Stimulated activated CD8-positive, alpha-beta memory T cell treated with anti-CD3 and anti-CD28 coated beads, Interleukin-4, amount 100 ng/mL, for 1 hour (primary cell): ENCODE measurements at regions not wholly inside any gene's neighbourhood (a gene's known extent, or its start where the extent isn't known, plus 50 kb on each side); places are given as distances from the start of the nearest gene placed in this dataset.

Source experiments
- DNase-seq, 2 donors: peaks; one replicate each; pipeline ENCODE4 v3.0.0-alpha.2; 2020; ENCODE audit warnings: low read depth in 2 of 2, low spot score in 1 of 2

DNA sequence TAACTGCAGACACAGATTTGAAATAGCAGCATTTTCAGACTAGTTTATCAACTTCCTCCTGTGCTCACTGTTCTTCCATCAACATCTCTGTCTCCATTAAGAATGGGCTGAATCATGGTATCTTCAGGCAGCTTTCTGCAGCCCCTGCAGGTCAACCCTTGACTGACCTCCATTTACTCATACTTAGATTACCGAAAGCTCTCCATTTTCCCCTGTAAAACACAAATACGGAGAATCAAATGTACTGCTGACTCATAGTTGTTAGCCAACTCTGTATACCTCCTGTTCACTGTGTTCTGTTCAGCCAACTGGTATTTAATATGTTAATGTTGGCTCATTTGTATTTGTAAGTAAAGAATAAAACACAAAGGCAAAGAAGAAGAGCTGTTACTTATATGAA is 364.0 kb downstream of the CASP12 start:
- no peak for DNase-seq

DNA sequence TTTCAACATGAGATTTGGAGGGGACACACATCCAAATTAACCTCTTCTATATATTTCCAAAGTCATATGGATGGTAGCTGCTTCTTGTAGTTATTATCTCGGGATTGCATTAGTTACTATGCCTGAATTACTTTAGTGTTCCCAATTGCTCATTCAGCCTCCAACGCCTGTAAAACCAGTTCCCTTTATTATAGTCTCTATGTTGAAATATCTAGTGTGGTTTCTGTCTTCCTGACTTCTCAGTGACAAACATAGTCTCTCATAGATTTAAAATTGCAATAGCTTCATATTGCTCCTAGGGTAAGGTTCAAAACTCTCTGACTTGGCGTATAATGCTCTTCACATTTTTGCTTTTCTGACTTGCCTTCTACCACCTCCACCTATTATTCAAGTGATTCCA is 366.4 kb downstream of the CASP12 start:
- DNase-seq: no peak

DNA sequence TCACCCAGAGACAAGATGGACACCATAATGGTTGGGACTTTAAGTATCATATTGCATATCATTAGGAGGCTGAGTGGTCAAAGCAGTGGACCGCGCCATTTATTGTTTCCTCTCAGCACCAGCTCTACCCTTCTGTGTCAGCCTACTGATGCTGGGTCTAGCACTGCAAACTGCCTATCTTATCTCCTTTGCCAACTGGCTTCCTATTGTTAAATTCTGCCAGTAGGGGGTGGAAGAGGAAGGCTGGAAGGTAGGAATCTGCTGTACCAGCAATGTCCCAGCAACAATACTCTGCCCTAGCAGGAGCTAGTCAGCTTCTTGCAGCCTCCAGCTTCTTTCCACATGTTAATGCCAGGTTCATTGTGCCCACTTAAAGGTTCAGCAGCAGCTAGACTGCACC is 367.1 kb upstream of the PDGFD start:
- no peak for DNase-seq

DNA sequence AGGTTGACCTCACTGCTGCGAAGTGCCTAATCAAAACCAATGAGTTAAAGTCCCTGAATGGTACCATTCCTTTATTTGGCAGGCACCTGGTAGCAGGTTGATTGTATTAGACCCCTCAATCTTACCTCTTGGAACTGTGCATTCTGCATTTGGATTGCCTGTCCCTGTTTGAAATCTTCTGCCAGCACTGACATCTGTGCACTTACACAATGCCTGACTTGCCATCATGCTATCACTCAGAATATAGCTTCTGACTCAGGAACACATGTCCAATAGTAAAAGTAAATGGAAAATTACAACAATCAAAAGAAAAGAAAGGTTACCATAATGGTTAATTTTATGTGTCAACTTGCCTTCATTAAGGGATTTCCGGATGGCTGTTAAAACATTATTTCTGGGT is 366.0 kb upstream of the PDGFD start:
- no peak for DNase-seq

DNA sequence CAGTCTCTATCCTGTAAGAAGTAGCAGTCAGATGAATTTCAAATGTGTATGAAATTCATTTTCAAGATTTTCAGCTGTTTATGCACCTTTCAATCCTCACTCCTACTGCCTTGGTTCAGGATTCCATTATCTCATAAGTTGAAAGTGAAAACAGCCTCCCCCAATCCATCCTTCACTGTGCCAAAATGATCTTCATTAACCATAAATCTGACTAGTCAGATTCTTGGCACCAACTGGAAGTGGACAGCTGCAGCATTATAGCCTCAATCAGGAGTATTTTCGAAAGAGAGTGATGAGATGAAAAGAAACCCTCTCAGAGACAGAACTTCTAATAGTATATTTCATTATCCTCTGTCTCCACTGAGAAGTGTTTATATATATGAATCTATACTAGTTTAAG is 365.3 kb upstream of the PDGFD start:
- DNase-seq: no peak

DNA sequence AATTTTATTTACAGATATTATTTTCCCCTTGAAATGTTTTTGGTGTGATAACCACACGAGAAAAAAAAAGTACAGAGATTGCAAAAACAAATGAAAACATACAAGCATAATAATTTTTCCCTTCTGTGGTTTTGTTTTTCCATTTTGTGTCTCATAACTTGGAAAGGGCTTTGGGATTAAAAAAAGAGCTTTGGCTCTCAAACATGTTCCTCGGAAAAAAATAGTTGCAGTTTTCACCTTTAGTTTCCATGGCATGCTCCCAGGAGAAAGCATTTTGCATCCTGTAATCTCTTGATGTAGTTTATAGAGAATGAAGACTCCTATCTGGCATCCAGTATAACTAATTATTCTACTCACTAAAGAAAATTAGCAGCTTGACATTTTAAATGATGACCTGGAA is 362.1 kb upstream of the PDGFD start:
- no peak for DNase-seq

DNA sequence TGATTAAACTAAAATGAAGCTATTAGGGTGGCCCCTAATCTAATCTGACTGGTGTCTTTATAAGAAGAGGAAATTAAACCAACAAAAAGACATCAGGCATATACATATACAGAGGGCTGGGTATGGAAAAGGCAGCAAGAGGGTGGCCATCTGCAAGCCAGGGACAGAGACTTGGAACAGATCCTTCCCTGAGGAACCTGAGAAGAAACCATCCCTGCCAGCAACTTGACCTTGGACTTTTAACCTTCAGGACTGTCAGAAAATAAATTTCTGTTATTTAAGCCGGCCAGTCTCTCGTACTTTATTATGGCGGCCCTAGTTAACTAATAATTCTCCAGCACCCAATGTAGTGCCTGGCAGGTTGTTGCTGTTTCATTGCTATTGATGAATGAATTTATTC is 361.5 kb upstream of the PDGFD start:
- DNase-seq: no peak

DNA sequence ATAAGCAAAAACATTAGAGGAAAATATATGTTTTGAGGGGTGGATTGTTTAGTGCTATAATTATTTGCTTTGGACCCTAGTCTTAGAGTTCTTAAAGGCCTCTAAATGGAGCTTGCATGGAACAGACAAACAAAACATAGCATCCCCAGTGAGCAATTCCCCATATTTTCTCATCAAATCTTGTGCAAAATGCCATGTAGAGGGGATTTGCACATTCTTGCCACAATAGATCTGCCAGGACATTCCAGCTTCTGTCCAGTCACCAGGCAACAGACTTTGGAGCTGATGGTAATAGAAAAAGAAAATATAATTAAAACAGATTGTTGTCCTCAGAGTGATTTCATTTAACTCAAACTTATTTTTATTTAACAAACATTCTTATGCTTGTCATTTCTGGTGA is 360.3 kb upstream of the PDGFD start:
- no peak for DNase-seq

DNA sequence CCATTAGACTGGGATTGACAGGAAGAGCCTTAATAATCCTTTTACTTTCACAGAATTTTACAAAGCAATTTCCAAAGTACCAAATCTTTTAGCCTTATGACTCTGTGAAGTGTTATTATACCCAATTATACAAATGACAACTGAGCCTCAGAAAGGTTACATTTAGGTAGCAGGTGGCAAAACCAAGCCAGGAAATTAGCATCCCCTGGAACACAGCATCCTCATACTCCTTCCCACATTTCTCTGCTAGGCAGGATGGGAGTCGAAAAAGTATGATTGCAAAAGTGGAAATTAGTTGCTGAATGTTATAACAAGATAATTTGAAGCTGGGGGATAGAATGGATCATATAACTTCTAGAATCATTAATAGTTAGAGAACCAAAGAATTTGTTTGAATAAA is 359.7 kb upstream of the PDGFD start:
- no peak for DNase-seq

DNA sequence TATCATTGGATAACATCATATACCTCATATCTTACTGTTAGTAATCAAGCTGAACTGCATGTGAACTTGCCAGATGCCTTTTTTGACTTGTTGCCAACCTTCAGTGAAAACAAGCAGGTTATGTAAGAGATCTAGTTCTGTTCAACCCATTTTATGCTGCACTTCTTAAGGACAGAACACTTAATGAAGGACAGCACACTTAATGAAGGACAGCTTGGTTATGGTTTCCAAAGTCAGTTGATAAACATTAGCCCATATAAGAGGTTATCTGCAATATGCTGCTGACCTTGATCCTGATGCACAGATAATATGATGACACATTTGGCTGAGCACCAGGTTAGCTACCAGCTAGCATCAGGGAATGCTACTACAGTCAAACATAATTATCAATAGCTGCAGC is 358.7 kb upstream of the PDGFD start:
- no peak for DNase-seq

DNA sequence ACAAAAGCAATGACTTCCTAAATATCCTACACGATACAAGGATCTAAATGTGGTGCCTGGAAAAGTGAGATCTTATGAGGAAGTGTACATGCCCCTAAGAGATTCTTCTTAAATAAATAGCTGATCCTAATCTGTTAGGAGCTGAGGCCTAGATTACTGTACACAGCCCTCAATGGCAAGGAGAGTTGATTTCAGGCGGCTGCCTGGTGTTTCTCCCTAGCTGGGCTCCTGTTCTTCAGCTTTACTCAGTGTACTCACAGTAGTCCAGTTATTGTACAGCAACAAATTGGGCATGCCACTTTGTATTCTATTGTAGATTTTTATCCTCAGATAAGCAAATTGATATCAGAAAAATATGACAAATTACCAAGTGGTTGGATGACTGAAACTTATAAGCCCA is 358.2 kb upstream of the PDGFD start:
- no peak for DNase-seq

DNA sequence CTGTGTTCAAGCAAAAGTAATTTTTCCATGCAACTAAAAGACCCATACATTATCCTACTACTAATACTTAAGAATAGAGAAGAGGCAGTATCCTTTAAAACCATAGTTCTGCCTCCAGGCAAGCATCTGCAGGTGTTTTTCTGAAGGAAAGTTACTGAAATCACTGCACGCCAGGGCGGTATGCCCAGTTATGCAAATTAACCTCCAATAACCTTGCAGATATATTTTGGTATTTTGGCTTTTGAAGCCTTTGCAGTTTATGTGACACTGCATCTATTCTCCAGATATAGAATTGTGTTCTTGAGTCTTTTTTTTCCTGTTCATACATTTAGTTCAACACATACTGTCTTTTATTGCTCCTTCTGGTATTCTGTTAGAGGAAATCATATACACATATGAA is 346.2 kb upstream of the PDGFD start:
- DNase-seq: no peak

DNA sequence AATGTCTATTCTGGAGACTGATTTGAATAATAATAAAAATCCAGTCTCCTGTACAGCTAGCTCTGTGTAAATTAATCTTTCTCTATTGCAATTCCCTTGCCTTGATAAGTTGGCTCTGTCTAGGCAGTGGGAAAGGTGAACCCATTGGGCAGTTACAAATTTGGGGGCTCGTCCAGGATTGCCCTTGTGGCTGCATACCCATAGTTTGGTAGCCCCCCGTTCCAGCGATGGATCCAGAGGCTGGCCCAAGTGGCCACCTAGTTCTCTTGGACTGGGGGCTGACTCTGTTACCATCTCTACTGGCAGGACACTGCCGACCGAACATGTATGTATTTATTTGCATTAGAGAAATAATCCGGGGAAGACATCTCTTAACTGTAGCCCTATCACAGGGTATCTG is 326.2 kb upstream of the PDGFD start:
- no peak for DNase-seq

DNA sequence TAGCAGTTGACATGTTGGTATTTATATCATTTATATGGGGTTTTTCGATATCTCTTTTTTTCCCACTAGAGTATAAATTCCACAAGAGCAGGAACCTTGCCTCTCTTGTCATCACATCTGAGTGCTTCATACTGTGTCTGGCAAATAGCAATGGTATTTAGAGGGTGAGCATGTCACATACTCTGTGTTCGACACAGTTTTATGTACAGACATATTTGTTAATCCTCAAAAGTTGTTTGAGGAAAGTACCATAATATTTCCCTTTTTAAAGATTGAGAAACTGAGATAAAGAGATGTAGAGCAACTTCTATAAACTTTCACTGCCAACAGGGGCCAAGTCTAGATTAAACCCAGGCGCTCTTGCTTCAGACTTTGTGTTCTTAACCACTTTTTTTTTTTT is 324.6 kb upstream of the PDGFD start:
- DNase-seq: no peak

DNA sequence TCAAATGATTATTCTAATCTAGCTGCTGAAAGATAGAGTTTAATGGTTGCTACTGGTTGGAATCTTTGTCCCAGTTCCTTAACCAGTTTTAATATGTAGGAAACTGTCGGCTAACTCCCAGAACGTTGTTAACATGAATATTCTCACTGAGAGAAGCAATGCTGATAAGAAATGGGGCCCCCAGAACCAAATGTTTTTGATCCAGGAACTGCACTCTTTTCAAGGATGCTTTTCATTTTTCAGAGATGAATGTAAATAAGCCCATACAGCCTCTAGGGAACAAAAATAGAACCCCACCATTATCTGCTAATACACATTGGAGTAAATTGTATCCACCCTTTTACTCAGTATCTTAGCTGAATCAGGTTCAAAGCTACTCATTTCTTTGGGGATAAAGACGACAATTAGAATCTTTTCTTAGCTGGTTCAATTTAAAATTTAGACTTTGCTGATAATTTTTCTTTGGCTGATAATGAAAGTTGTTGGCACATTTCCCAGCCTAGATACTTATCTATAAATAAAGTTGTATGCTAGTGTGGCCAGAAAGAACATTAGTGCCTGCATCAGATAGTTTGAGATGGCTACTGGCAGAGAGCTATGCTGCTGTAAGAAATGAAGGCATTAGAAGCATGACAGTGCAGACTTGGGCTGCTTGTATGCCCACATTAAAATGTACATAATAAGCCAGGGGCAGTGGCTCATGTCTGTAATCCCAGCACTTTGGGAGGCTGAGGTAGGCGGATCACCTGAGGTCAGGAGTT is 323.3 kb upstream of the PDGFD start:
- no peak for DNase-seq

DNA sequence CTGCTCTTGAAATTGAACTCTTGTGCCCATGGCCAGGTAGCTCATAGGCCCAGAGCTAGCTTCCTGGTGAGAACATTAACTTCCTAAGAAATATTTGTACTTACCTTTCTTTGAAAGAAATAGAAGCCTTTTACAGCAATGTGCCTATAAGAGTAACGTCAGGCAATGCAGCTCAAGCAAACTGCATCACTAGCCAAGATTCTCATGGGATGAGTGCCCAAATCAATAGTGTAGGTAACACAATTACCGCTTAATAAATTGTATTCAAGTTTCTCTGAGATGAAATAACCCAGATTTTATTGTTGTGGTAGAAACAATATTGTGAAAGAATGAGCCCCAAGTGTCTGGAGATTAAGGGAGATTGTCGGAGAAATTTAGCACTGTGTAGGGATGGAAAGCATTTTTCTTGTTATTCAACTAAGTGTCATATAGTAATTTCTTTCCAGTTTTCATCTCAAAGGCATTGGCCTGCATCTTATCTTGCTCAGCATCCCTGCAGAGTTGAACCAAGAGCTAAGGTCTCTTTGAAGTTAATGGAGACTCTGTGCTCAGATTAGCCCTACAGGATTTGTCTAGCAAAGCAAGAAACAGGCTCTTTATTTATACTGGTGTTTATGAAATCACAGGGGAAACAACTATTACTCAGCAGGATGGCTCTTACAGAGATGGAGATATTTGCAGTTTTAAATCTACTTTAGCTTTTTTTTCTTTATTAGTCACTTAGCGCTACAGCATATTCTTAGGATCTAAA is 321.0 kb upstream of the PDGFD start:
- DNase-seq: no peak

DNA sequence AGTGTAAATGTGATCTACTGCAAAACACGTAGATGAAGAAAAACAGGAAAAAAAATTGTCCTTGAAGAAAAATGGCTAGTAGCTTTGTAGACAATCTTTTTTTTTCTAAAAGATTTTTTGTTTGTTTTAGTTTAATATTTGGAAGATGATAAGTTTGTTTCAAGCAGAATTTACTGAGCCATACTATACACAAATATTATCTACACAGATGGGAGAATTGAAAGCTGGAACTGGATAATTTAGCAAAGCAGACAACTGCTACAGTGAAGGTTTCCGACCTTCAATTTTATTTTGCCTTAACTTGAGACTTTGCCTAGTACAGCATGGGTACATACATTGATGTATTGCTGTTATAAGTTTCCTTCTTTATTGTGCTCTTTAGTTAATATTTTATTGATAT is 313.0 kb upstream of the PDGFD start:
- no peak for DNase-seq

DNA sequence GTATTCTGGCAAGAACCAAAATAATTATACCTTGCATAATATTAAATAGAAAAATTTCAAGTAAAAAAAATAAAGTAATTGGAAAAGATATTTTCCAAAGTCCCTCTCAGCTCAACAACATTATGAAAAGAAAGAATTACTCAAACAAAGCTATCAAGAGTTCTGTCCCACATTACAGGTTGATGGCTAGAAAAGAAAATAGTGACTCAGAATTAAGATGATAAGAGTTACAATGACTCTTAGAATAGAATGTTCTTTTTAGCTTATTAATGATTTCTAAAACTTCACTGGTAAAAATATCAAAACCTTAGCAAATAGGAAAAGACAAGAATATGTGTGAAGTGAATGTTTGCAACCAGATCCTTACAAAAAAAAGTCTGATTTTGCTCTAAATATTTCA is 312.5 kb upstream of the PDGFD start:
- DNase-seq: no peak

DNA sequence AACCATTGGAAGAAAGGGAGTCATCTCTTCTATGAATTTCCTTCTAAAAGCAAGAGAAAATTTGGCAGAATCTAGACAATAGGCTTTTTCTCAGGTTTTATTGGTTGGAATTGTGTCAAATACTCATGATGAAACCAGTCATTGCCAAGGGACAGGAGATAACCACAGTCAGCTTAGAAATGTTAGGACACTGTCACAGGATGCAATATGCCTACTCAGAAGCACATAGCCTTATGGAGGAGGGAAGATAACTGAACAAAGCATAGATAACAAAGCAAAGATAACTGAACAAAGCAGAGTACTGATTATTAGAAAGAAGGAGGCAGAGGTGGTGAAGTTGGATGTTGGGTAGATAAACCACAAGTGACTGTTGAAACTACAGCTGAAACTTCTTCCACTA is 303.5 kb upstream of the PDGFD start:
- no peak for DNase-seq

DNA sequence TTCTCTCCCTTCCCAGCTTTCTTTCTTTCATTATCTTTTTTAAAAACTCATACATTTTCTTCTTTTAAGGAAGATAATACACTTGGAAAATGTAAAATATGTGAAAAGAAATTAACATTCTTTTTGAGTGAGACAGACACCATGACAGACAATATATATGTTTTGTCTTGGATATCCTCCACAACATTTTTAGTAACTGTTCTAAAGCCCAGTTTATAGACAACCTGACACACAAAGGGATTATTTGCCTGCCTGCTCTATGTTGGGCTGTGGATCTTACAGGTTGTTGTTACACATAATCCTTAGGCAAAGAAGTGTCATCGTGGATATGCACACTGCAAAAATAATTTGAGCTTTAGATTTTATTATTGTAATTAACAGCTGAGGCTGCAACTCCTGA is 301.4 kb upstream of the PDGFD start:
- no peak for DNase-seq

DNA sequence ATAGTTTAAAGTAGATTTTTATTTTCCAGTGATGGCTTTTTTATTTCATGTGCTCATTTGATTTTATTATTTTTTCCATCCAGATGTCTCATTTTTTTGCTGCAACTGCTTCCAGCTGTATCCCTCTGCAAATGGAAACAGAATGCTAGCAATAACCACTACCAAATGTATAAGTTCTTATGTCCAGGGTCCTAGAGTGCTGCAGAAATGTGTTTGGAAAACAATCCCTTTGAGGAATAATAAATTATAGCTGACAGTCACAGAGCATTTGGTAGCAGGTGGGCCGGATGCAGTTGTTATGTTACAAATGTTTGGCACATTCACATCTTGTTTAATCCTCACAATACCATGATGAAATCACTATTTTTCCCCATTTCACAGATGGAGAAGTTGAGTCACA is 300.7 kb upstream of the PDGFD start:
- DNase-seq: no peak

DNA sequence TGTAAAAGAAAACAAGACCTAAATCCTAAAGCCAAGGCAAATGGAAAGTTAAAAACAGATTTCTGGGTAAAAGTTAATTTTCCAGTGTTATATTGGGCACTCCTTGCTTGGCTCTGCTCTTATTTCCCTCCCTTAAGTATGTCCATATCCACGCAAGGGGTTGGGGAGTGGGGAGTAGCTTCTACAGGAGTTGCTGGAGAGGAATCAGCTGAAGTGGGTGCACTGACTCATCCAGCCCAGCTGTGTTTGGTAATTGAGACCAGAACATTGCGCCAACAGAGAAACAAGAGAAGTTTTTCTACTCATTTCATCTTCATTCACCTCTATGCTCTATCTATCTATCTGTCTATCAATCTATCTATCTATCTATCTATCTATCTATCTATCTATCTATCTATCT is 298.4 kb upstream of the PDGFD start:
- no peak for DNase-seq
